GM12878 (cell line): ENCODE measurements at regions not wholly inside any gene's neighbourhood (a gene's known extent, or its start where the extent isn't known, plus 50 kb on each side); places are given as distances from the start of the nearest gene placed in this dataset.

Experiments used
- BRCA1 ChIP-seq: IDR thresholded peaks from 2 replicates; pipeline ENCODE4 v1.6.1; 2011; ENCODE audit warnings: low read depth, low read length, improper control_type of control experiment
- CTCF ChIP-seq, 3 experiments: IDR thresholded peaks in 2 of 3; conservative IDR thresholded peaks in 1 of 3; 2 replicates each; pipeline ENCODE4 v1.5.1; 2011; ENCODE audit warnings: low read depth in 3 of 3, low read length in 3 of 3, mild to moderate bottlenecking in 3 of 3, control low read depth in 2 of 3, moderate library complexity in 2 of 3, inconsistent platforms in 1 of 3, mixed read lengths in 1 of 3; ENCODE audit not compliant: control insufficient read depth in 2 of 3, insufficient read depth in 1 of 3; ENCODE audit errors: extremely low read depth in 1 of 3
- PBX3 ChIP-seq: IDR thresholded peaks from 2 replicates; pipeline ENCODE4 v1.6.1; 2011; ENCODE audit warnings: mild to moderate bottlenecking, low read depth, low read length, moderate library complexity; ENCODE audit not compliant: insufficient replicate concordance
- SIX5 ChIP-seq: IDR thresholded peaks from 2 replicates; pipeline ENCODE4 v1.6.1; 2011; ENCODE audit warnings: mild to moderate bottlenecking, low read depth, low read length, moderate library complexity; ENCODE audit not compliant: severe bottlenecking
- STAT3 ChIP-seq: IDR thresholded peaks from 2 replicates; pipeline ENCODE4 v1.6.1; 2011; ENCODE audit warnings: low read depth, low read length, improper control_type of control experiment
- TAF1 ChIP-seq: IDR thresholded peaks from 2 replicates; pipeline ENCODE4 v1.6.1; 2011; ENCODE audit warnings: mild to moderate bottlenecking, low read depth, low read length, borderline replicate concordance
- TCF3 ChIP-seq: IDR thresholded peaks from 2 replicates; pipeline ENCODE4 v1.6.1; 2012; ENCODE audit warnings: low read depth, mild to moderate bottlenecking, low read length, borderline replicate concordance; ENCODE audit not compliant: insufficient read depth

GRCh38 chr13:89287381-89287780 is 1616.2 kb downstream of the SLITRK5 start:
- TF ChIP-seq CTCF (IDR thresholded peaks at IDR 0.05 in 2 of 3, conservative IDR thresholded peaks at IDR 0.05 in 1 of 3; ENCODE audit: control insufficient read depth in 2 of 3, extremely low read depth in 1 of 3, insufficient read depth in 1 of 3, low read depth in 3 of 3, low read length in 3 of 3): no peak
- no peak for TF ChIP-seq STAT3
- TF ChIP-seq PBX3: no peak
- no peak for TF ChIP-seq TAF1
- TF ChIP-seq BRCA1: no peak
- no peak for TF ChIP-seq TCF3
- TF ChIP-seq SIX5: no peak
